DOHH2 (cell line): ENCODE measurements at regions not wholly inside any gene's neighbourhood (a gene's known extent, or its start where the extent isn't known, plus 50 kb on each side); places are given as distances from the start of the nearest gene placed in this dataset.

Experiments used
- EZH2phosphoT487 ChIP-seq: fragments of 200-600 bp; sonication (generic); IDR thresholded peaks from 2 replicates; pipeline ENCODE4 v1.6.1; 2017; ENCODE audit warnings: borderline replicate concordance, mild to moderate bottlenecking, antibody characterized with exemption, low read length, moderate library complexity, mixed read lengths
- TF ChIP-seq, protein P1 (sequence below): fragments of 200-600 bp; sonication (generic); IDR thresholded peaks from one replicate; pipeline ENCODE4 v1.5.1; 2014; ENCODE audit warnings: antibody characterized with exemption, mild to moderate bottlenecking, low read depth, low read length; ENCODE audit not compliant: poor library complexity, severe bottlenecking

DNA sequence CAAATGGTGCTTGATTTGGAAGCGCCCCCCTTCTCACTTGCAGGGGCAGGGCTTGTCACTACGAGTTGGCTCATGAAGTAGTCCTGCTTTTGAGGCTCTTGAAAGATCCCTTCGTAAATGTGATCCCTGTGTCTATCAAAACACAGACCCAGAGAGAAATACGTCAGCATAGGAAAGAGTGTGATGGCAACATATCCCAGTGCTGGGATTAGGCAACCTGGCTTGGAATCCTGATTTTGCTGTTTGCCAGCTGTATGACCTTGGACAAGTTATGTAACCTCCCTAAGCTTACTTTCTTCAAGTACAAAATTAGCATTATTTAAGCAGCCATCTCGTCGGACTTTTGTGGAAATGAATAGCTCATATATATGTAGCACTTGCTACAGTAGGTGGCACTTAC lies 228.4 kb downstream of the ATG4C start:
- TF ChIP-seq, protein P1, sequence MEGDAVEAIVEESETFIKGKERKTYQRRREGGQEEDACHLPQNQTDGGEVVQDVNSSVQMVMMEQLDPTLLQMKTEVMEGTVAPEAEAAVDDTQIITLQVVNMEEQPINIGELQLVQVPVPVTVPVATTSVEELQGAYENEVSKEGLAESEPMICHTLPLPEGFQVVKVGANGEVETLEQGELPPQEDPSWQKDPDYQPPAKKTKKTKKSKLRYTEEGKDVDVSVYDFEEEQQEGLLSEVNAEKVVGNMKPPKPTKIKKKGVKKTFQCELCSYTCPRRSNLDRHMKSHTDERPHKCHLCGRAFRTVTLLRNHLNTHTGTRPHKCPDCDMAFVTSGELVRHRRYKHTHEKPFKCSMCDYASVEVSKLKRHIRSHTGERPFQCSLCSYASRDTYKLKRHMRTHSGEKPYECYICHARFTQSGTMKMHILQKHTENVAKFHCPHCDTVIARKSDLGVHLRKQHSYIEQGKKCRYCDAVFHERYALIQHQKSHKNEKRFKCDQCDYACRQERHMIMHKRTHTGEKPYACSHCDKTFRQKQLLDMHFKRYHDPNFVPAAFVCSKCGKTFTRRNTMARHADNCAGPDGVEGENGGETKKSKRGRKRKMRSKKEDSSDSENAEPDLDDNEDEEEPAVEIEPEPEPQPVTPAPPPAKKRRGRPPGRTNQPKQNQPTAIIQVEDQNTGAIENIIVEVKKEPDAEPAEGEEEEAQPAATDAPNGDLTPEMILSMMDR: no peak
- TF ChIP-seq EZH2phosphoT487: no peak
